ENCODE measurements at regions not wholly inside any gene's neighbourhood (a gene's known extent, or its start where the extent isn't known, plus 50 kb on each side); places are given as distances from the start of the nearest gene placed in this dataset.
"Not testable (repeated sequence)": the region's sequence is repeated elsewhere in the genome, so short reads cannot be mapped to it uniquely, and the experiment has no call there.

DNA sequence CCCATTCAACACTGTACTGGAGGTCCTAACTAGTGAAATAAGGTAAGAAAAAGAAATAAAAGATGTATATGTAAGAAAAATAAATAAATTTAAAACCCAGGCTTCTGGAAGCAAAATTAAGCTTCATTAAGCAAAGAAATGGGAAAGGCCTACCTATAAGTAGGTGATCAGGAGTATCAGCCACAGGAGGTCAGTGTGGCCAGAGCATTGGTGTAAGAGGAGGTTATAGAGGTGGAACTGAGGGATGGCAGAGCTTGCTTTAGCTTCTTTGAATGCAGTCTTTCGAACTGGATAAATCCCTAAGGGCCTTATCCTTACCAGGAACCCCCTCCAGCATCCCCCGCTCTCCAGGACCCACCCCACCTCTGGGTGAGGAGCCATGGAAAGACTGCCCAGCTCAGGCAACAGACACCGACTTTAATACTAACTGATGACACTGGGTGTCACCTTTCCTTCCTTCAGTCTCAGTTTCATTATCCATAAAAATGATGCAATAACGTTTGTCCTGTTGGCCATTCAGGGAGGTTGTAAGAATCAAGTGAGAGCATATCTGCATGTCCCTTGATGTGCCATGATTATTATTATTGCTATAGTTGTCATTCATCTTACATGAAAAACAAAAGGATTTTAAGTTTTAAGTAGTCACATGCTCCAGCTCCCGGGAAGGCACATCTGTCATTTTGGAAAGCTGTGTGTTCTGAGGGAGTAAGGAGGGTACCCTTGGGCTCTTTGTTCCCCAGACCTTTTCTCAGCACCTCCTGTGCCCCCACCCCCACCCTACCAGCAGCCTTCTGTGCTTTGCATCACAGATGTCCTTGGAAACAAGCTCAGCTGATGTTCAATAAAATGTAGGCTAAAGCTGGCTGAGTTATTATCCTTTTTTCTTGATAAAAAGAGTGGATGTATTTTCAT, 50.8 kb upstream of the CTNNA1 start:
- DNase-seq (ENCODE audit: insufficient read length, low spot score) (no peak), FAIRE-seq (no peak)

DNA sequence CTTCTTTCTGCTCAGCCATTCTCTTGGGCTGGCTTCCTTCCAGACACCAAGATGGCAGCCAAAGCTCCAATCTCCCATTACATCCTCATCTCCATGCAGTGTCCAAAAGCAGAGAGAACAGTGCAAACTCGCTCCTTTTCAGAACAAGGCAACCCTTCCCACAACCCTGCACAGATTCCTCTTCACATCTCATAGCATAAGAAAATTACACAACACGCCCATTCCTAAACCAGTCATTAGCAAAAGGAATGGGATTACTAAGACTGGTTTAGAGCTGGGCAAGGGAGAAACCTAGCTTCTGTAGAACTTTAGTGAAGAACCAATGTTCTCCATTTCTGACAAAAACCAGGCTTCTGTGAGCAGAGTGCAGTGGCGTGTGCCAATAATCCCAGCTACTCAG, 51.5 kb upstream of the CTNNA1 start:
- FAIRE-seq (no peak), DNase-seq (ENCODE audit: insufficient read length, low spot score) (no peak)

DNA sequence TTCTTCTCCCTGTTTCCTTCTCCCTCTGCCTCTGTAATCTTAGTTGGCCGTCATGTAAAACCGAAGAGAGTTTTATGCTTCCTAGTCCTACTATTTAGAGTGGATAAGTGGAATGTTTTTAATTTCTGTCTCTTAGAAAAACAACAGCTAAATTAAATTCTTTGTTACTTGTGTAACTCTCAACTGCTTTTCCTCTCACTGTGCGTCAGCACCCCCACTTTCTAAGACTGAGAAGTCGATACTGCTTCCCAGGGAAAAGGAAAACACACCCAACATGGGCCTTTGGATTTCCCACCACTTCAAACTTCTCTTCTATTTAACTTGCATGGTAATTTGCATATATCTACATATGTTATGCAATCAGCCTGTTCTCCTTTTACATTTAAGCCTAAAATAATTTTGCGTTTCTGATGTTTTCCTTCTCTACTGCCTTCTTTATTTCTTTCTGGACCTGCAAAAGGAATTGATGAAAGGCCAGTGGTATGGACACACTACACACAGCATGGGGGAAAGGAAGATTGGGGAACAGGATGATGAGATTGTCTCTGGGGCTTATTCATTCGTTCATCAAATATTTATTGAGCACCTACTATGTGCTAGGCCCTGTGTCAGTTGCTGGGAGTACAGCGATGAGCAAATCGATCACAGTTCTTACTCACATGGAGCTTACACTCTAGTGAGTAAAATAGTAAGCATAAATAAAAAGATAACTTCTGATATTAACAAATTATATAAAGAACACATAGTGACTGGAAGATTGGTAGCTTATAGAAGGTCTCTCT, 52.5 kb upstream of the CTNNA1 start:
- DNase-seq (ENCODE audit: insufficient read length, low spot score) (no peak), FAIRE-seq (no peak)

DNA sequence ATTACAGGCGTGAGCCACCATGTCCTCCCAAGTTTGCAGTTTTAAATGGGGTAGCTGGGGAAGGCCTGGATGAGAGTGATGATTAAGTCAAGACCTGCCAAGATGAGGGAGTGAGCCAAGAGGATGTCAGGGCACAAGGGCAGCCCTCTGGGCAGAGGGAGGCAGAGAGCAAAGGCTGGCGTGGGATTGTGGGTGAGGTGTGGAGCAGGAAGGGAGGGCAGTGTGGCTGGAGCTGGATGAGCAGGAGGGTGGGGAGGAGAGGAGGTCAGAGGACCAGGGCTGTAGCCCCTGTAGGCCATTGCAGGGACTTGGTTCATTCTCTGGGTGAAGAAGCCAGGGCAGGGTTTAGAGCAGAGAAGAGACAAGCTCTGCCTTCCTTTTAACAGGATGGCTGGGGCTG, 53.7 kb upstream of the CTNNA1 start:
- no peak for DNase-seq (ENCODE audit: insufficient read length, low spot score)
- FAIRE-seq, result no peak

DNA sequence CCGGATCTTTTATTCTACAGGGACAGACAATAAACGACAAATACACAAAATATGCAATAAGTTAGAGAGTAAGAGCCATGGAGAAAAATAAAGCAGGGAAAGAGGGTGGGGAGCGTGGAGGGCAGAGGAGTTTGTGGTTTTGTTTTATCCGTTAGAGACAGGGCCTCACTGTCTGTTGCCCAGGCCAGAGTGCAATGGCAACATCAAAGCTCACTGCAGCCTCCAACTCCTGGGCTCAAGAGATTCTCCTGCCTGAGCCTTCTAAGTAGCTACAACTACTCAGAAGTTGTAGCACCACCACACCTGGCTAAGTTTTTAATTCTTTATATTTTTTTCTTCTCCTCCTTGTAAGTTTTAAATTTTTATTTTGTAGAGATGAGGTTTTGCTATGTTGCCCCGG, 54.5 kb upstream of the CTNNA1 start:
- FAIRE-seq (no peak), DNase-seq (ENCODE audit: insufficient read length, low spot score) (no peak)

DNA sequence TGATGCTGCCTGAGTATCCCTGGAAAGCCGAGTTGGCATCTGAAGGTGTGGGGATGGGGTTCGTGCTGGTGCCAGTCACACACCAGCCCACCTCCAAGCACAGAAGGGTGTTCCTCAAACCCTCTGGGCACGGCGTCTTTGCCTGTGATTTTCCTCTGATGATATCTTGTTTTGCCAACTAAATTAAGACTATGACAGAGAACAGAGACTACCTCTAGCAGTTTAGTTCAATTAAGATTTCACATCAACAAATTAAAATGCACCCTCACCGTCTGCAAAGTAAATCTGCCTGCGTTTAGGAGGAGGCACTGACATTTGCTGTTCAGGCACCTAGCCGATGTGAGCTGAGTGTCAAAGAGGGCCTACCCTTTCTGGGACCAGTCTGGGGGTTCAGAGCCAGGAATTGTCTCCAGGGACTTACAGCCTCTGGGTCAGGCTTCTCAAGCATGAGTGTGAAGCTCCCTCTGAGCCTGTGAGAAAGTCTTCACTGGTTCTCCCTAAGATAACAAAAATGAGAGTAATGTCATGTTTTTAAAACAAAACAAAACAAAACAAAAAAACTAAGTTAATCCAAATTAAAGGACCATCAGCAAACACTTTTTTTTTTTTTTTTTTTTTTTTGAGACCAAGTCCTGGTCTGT, 55.4 kb upstream of the CTNNA1 start:
- DNase-seq (ENCODE audit: insufficient read length, low spot score), result no peak
- FAIRE-seq, result no peak

DNA sequence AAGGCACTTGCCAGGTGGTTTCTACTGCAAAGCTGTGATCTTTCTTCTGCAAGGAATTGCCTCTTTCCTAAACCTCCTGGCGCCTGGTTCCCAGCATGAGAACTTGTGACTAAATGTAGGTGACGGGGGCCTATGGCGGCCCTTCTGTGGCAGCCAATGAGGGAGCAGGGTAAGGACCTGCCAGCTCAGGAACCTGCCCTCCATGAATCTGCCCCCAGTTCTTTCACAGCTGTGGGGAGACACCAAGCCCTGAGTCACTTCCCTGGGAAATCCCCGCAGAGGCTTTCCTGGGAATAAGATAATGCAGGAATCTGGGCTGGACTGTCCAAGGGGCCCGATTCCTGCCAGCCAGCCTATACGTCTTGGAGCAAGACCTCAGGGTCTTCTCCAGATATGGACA, 56.7 kb upstream of the CTNNA1 start:
- DNase-seq (ENCODE audit: insufficient read length, low spot score), result no peak
- FAIRE-seq, result no peak

DNA sequence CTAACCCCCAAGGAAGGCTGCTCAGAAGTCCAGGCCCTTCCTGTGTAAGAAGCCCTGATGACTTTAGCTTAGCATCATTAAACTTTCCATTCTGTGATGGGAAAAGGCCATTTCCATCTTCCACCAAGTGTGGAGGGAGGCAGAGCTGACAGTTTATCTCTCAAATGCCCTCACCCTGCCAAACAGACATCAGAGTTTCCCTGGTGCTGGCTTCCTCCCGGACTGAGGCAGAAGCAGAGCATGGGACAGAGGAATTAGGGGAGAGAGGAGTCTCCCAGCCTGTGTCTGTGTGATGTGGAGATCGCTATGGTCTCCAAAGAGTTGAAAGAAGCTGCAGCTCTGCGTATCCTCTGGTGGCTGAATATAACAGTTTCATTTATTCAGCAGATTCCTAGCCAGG, 57.4 kb upstream of the CTNNA1 start:
- no peak for FAIRE-seq
- no peak for DNase-seq (ENCODE audit: insufficient read length, low spot score)

DNA sequence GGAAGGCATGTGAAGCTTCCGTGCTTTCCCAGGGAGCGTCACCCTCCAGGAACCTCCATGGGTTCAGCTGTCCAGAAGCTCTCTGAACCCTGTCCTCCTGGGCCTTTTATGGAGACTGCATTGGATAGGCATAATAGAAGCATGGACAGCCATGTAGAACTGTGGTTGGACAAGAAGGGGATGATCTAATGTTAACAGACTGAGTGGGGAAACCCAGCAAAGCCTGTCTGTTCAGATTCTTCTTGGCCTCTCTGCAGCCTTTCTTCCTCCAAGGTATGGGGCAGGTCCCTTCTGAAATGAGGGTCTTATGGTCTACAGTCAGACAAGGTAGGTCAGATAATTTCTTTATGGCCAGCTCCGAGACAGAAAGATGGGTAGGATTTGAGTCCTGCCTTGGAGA, 59.1 kb upstream of the CTNNA1 start:
- DNase-seq (ENCODE audit: insufficient read length, low spot score) (no peak), FAIRE-seq (no peak)

DNA sequence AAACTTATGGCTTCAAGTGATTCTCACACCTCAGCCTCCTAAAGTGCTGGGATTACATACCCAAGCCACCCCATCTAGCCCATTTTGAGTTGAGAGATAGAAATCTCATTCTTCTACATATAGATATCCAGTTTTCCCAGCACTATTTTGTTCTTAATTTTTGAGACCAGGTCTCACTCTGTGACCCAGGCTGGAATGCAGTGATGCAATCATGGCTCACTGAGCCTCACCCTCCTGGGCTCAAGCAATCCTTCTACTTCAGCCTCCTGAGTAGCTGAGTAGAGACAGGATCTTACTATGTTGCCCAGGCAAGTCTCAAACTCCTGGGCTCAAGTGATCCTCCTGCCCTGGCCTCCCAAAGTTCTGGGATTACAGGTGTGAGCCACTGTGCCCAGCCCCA, 60.9 kb upstream of the CTNNA1 start:
- FAIRE-seq (no peak), DNase-seq (ENCODE audit: insufficient read length, low spot score) (no peak)

DNA sequence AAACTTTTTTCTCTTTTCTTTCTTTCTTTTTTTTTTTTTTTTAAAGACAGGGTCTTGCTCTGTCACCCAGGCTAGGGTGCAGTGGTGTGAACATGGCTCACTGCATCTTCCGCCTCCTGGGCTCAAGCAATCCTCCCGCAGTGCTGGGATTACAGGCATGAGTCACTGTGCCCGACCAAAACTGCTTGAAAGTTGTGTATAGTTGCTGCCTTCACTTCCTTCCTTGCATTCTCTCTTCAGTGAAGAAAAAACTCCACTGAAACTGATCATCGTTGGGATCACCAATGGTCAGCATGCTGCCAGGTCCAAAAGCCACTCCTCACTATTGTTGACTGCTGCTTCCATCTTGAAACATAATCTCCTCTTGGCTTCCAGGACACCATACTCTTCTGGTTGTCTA, 66.6 kb upstream of the CTNNA1 start:
- DNase-seq (ENCODE audit: insufficient read length, low spot score) (no peak), FAIRE-seq (no peak)

DNA sequence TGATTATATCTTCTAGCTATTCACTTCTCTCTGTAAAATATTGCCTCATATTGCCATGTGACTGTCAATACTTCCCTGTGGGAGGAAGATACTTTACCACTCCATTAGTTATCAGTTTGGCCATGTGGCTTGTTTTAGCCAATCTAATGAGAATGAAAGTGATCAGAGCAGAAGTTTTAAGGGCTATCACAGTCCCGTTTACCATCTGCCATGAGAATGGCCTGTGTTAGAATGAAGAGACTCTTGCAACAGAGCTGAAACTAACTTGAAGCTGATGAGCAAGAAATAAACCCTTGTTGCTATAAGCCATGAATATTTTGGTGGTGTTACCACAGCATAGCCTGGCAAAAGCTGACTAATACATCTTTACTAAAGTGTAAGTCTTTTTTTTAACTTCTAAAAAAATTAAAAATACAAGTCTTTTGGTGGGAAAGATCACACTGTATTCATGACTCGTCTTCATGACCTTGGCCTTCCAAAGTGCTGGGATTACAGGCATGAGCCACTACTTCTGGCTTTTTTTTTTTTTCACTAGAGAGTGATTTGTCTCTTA, 68.0 kb upstream of the CTNNA1 start:
- DNase-seq (ENCODE audit: insufficient read length, low spot score) (no peak), FAIRE-seq (no peak)

DNA sequence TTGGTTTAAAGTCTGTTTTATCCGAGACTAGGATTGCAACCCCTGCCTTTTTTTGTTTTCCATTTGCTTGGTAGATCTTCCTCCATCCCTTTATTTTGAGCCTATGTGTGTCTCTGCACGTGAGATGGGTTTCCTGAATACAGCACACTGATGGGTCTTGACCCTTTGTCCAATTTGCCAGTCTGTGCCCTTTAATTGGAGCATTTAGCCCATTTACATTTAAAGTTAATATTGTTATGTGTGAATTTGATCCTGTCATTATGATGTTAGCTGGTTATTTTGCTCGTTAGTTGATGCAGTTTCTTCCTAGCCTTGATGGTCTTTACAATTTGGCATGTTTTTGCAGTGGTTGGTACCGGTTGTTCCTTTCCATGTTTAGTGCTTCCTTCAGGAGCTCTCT, 70.8 kb upstream of the CTNNA1 start:
- FAIRE-seq, result not testable (repeated sequence)

DNA sequence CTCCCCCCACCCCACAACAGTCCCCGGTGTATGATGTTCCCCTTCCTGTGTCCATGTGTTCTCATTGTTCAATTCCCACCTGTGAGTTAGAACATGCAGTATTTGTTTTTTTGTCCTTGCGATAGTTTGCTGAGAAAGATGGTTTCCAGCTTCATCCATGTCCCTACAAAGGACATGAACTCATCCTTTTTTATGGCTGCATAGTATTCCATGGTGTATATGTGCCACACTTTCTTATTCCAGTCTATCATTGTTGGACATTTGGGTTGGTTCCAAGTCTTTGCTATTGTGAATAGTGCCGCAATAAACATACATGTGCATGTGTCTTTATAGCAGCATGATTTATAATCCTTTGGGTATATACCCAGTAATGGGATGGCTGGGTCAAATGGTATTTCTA, 74.4 kb upstream of the CTNNA1 start:
- not testable (repeated sequence) for FAIRE-seq

More for the DNA sequence above, 70.8 kb upstream of the CTNNA1 start:
- DNase-seq (ENCODE audit: insufficient read length, low spot score), result not testable (repeated sequence)

DNA sequence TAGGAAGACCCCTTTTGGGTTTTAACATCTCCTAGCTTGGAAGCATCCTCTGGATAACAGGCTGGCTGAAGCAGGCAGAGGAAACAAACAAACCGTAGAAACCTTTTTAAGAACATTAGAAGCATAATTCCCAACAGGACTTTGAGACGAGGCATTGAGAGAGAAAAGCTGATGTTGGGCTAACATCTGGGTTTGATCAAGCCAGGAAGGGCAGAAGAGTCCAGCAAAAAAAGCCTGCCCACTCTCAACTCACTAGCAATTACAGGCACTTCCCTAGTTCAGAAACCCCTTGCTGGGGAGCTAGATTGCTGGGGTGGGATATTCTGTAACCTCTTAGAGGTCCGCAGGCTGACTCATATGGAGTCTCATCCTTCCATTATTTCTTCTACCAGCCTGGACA, 75.4 kb upstream of the CTNNA1 start:
- FAIRE-seq, result no peak
- no peak for DNase-seq (ENCODE audit: insufficient read length, low spot score)

More for the DNA sequence above, 74.4 kb upstream of the CTNNA1 start:
- DNase-seq (ENCODE audit: insufficient read length, low spot score), result not testable (repeated sequence)

DNA sequence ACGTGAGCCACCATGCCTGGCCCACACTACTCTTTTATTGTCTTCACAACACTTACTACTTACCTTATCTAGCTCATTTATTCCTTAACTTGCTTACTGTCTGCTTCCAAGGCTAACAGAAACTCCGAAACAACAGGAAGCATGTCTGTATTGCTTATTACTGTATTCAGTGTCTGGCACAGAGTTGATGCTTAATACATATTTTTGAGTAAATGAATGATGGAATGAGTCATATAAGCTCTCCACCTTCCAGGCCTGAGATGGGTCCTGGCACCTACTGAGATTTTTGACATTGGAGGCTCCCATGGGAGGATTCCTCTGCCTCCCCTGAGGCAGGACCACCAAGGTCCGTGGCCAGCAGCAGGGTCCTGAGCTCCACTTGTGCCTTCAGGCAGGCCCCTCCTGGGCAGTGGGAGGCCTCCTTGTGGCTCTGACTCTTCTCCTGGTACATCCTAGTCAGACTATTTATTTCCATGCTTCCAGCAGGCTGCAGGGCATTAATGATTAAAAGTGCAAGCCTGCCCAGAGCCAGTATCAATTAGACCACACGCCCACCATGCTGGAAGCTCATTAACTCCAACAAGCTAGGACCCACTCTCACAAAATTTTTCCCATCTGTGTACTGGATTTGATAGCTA, 76.5 kb upstream of the CTNNA1 start:
- no peak for DNase-seq (ENCODE audit: insufficient read length, low spot score)
- no peak for FAIRE-seq

DNA sequence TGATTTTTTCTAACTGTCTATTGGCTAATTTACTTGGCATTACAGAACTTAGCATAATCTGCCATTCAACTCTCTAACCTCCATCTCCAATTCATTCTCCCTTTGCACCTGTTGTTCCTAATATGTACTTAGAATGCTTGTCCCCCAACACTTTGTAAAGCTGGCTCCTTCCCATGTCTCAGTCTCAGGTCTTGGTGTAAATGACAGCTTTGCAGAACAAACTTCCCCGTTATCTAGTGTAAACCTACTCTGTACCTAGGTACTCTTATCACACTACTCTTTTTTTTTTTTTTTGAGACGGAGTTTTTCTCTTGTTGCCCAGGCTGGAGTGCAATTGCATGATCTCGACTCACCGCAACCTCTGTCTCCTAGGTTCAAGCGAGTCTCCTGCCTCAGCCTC, 77.2 kb upstream of the CTNNA1 start:
- FAIRE-seq, result no peak

DNA sequence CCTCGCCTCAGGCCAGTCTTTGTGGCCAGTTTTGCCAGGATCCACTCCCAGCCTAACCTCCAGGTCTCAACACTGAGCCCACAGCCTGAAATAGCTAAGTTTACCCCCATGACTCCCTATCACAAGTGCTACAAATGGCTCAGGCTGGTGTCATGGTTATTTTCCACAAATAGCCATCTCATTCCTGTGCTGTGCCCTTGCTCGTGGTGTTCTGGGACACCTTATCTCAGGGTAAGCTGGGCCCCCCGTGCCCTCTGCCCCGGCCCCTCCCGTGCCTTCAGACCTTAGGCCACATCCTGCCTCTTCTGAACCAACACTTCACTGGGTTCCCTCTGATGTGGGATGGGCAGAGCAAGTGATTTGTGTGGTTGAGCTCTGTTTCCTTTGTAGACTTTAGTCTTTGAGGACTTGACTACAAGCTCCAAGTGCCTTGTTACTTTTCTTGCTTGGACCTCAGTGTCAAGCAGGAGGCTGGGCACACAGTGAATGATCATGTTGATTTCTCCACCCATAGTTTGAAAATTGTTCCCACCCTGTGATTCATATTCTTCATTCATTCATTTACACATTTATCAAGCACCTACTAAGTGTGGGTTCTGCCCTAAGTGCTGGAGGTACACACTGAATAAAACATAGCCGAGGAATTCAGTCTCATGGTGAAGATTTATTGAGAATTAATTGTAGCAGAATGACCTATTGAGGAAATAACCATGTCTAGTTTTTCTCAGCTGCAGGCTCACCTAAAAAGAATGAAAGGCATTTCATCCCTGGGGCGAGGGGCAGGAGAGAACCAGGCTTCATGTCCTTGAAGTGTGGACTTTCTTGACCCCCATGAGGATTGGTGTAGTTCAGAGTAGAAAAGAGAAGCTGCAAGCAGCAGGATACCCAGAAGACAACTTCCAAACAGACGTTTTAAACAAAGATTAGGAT, 84.5 kb upstream of the CTNNA1 start:
- FAIRE-seq (no peak), DNase-seq (ENCODE audit: insufficient read length, low spot score) (no peak)

More for the DNA sequence above, 77.2 kb upstream of the CTNNA1 start:
- no peak for DNase-seq (ENCODE audit: insufficient read length, low spot score)

DNA sequence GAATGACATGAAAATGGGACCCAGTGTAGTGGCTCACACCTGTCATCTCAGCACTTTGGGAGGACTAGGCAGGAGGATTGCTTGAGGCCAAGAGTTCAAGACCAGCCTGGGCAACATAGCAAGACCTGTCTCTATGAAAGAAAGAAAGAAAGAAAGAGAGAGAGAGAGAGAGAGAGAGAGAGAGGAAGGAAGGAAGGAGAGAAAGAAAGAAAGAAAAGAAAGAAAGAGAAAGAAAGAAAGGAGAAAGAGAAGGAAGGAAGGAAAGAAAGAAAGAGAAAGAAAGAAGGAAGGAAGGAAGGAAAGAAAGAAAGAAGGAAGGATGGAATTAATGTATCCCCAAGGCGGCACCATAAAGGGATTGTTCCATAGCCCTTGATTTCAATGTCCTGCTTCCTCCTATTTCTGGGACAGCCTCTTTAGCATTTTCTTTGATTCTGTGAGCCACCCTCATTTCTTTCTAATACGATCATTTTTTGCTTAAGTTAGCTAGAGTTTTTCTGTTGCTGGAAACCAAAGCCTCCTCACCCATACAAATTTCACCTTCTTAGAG, 85.4 kb upstream of the CTNNA1 start:
- FAIRE-seq; DNase-seq (ENCODE audit: insufficient read length, low spot score): not testable (repeated sequence)

All from GM19239 (cell line).